Omental fat pad (tissue), 3 donors: ENCODE measurements at regions not wholly inside any gene's neighbourhood (a gene's known extent, or its start where the extent isn't known, plus 50 kb on each side); places are given as distances from the start of the nearest gene placed in this dataset.

Experiments
- ATAC-seq: fragments of 150-250 bp; one replicate; pipeline ENCODE4 v1.9.1; 2016; ENCODE audit warnings: mild to moderate bottlenecking, moderate library complexity; ENCODE audit not compliant: low FRiP score
- DNase-seq: peaks from one replicate; pipeline ENCODE4 v3.0.0-alpha.2; 2019; ENCODE audit warnings: low spot score
- TF ChIP-seq, protein P1 (sequence below), 3 donors: fragments of 450-650 bp; IDR thresholded peaks; one replicate each; pipeline ENCODE4 v1.5.1; 2016 to 2017; ENCODE audit warnings: antibody characterized with exemption in 3 of 3, mild to moderate bottlenecking in 3 of 3, moderate library complexity in 2 of 3

DNA sequence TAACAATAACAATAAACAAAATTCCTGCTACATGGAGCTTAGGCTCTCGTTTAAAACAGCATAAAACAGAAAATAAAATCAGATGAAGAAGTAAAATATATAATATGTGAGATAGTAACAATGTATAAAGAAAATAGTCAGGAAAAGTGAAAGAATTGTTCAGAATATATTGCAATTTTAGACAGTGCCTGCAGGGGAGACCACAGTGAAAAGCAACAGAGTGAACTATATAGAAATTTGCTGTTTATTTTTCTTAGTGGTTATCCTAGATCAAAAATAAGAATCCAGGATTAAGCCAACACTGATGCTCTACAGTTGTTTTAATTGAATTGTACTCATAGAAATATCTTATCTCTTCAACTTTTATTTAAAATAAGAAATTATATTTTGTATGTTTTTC, 1639.0 kb upstream of the B3GALT2 start:
- DNase-seq (no peak), ATAC-seq (no peak)
- TF ChIP-seq, protein P1, sequence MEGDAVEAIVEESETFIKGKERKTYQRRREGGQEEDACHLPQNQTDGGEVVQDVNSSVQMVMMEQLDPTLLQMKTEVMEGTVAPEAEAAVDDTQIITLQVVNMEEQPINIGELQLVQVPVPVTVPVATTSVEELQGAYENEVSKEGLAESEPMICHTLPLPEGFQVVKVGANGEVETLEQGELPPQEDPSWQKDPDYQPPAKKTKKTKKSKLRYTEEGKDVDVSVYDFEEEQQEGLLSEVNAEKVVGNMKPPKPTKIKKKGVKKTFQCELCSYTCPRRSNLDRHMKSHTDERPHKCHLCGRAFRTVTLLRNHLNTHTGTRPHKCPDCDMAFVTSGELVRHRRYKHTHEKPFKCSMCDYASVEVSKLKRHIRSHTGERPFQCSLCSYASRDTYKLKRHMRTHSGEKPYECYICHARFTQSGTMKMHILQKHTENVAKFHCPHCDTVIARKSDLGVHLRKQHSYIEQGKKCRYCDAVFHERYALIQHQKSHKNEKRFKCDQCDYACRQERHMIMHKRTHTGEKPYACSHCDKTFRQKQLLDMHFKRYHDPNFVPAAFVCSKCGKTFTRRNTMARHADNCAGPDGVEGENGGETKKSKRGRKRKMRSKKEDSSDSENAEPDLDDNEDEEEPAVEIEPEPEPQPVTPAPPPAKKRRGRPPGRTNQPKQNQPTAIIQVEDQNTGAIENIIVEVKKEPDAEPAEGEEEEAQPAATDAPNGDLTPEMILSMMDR (IDR thresholded peaks at IDR 0.05), result no peak

DNA sequence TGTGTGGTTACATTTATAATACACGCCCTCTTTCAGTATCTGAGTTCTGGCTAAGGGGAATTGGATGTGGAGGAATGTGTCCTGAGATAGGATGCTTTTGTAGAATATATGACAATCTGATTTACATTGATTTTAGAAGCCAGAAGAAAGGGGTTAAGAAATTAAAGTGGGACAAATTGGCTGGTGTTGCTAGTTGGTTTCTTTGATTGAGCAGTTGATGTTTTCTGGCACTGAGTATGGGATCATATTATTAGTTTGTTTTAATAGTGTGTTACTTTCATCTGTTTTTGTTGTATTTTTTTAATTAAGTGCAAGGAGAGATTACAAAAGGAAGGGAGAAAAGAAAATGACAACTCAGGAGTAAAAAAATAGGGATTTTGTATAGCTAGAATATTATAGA, 1634.7 kb upstream of the B3GALT2 start:
- TF ChIP-seq, protein P1 (IDR thresholded peaks at IDR 0.05), result no peak
- ATAC-seq (no peak), DNase-seq (no peak)

GRCh38 chr1:194818674-194819073, 1632.3 kb upstream of the B3GALT2 start:
- DNase-seq, result no peak
- TF ChIP-seq, protein P1 (IDR thresholded peaks at IDR 0.05), result no peak
- ATAC-seq, result no peak

GRCh38 chr1:194816859-194817258, 1630.4 kb upstream of the B3GALT2 start:
- TF ChIP-seq, protein P1 (IDR thresholded peaks at IDR 0.05), result no peak
- ATAC-seq, result no peak
- DNase-seq, result no peak

GRCh38 chr1:194813096-194813495, 1626.7 kb upstream of the B3GALT2 start:
- no peak for ATAC-seq
- TF ChIP-seq, protein P1 (IDR thresholded peaks at IDR 0.05), result no peak
- DNase-seq, result no peak

DNA sequence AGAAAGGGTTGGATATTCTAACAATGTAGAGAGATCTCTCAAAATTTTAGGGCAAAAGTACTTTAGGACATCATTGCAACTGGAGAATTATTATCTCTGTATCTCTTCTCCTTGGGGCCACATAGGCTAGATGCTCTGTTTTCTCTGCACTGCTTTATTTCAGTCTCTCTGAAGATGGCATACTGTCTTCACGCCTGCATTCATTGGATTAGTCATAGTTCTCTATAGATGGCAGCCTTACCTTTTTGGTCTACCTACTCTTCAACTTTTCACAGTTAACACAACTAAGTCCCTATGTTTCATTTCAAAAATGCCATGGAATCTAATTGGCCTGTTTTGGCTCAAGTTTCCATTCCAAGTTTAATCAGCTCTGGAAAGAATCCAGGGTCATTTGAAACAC, 1623.3 kb upstream of the B3GALT2 start:
- no peak for ATAC-seq
- no peak for DNase-seq
- TF ChIP-seq, protein P1 (IDR thresholded peaks at IDR 0.05), result no peak

- TF ChIP-seq, protein P1 (IDR thresholded peaks at IDR 0.05), result no peak
- no peak for DNase-seq
- ATAC-seq, result no peak
Measured at GRCh38 chr1:194809215-194809614, 1622.8 kb upstream of the B3GALT2 start.
